ENCODE measurements at regions not wholly inside any gene's neighbourhood (a gene's known extent, or its start where the extent isn't known, plus 50 kb on each side); places are given as distances from the start of the nearest gene placed in this dataset.

- TF ChIP-seq CTCF (conservative IDR thresholded peaks at IDR 0.05; ENCODE audit: control insufficient read depth, insufficient read depth, low read depth, low read length) = no peak
- DNase-seq (ENCODE audit: low read depth) = no peak
- no peak overlapping the region for H3K4me3 ChIP-seq (ENCODE audit: control insufficient read depth, low read depth, low read length)
Measured at GRCh38 chr9:88657893-88658292, 122.9 kb downstream of the NXNL2 start.

- DNase-seq (ENCODE audit: low read depth) = peak; percentile 88
- no peak overlapping the region for H3K4me3 ChIP-seq (ENCODE audit: control insufficient read depth, low read depth, low read length)
- TF ChIP-seq CTCF (conservative IDR thresholded peaks at IDR 0.05; ENCODE audit: control insufficient read depth, insufficient read depth, low read depth, low read length) = no peak
Measured at GRCh38 chr9:88658311-88658822, 123.4 kb downstream of the NXNL2 start.

- no peak for TF ChIP-seq CTCF (conservative IDR thresholded peaks at IDR 0.05; ENCODE audit: control insufficient read depth, insufficient read depth, low read depth, low read length)
- no peak overlapping the region for H3K4me3 ChIP-seq (ENCODE audit: control insufficient read depth, low read depth, low read length)
- DNase-seq (ENCODE audit: low read depth) = no peak
Measured at GRCh38 chr9:88659126-88659525, 124.1 kb downstream of the NXNL2 start.

- peak; percentile 70 for TF ChIP-seq CTCF (conservative IDR thresholded peaks at IDR 0.05; ENCODE audit: control insufficient read depth, insufficient read depth, low read depth, low read length)
- DNase-seq (ENCODE audit: low read depth) = peak; percentile 61
- no peak overlapping the region for H3K4me3 ChIP-seq (ENCODE audit: control insufficient read depth, low read depth, low read length)
Measured at GRCh38 chr9:88660611-88661010, 125.6 kb downstream of the NXNL2 start.

GRCh38 chr9:88661759-88662158 lies 126.8 kb downstream of the NXNL2 start:
- peak; percentile 4 for TF ChIP-seq CTCF (conservative IDR thresholded peaks at IDR 0.05; ENCODE audit: control insufficient read depth, insufficient read depth, low read depth, low read length)
- peak; percentile 47 for DNase-seq (ENCODE audit: low read depth)
- H3K4me3 ChIP-seq (ENCODE audit: control insufficient read depth, low read depth, low read length) = no peak overlapping the region

GRCh38 chr9:88663771-88664419 lies 128.9 kb downstream of the NXNL2 start:
- H3K4me3 ChIP-seq (ENCODE audit: control insufficient read depth, low read depth, low read length) = no peak overlapping the region
- no peak for TF ChIP-seq CTCF (conservative IDR thresholded peaks at IDR 0.05; ENCODE audit: control insufficient read depth, insufficient read depth, low read depth, low read length)
- no peak for DNase-seq (ENCODE audit: low read depth)

Data from fibroblast of mammary gland (primary cell).